ENCODE measurements at regions not wholly inside any gene's neighbourhood (a gene's known extent, or its start where the extent isn't known, plus 50 kb on each side); places are given as distances from the start of the nearest gene placed in this dataset.
"Not testable (repeated sequence)": the region's sequence is repeated elsewhere in the genome, so short reads cannot be mapped to it uniquely, and the experiment has no call there.

DNA sequence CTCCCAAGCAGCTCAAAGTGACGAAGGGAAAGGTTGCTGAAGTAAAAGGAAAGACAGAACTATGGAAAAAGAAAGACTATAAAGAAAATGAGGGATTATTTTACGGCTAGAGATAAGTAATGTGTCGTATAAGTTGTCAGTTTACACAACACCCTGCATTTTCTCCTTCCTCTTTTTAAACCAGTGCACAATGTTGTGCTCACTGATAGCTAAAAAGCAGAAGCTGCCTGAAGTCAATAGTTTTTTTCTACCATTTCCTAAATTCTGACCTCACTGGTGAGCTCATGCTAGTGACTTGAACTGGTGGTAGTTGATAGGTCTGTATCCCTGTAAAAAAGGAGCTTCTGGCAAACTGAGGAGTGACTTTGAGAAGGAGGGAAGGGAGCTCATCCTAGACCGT, 368.6 kb upstream of the GBE1 start:
- DNase-seq (ENCODE audit: low read depth), result no peak
- no peak overlapping the region for H3K4me3 ChIP-seq (ENCODE audit: control insufficient read depth, low read depth, low read length)
- TF ChIP-seq CTCF (conservative IDR thresholded peaks at IDR 0.05; ENCODE audit: control insufficient read depth, insufficient read depth, low read depth, low read length), result no peak

- no peak overlapping the region for H3K4me3 ChIP-seq (ENCODE audit: control insufficient read depth, low read depth, low read length)
- no peak for TF ChIP-seq CTCF (conservative IDR thresholded peaks at IDR 0.05; ENCODE audit: control insufficient read depth, insufficient read depth, low read depth, low read length)
- DNase-seq (ENCODE audit: low read depth), result no peak
Observed at GRCh38 chr3:82129221-82129801, 367.9 kb upstream of the GBE1 start.

DNA sequence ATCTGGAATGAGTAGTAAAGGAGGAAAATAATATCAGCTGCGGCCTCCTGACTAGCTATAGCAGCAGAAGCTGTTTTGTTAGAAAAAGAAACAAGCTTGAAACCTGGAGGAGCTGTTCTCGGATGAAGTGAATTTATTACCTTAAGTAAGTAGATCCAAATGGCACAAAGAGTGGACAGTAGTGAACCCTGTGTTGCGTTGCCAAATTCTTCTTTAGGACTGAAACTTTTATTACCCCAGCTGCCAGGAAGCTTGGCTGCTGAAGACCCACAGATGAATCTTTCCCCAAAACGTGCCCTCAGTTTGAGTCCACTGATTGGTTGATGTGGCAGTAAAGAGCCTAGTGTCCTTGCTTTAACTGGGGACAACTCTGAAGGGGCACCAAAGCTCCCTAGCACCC, 366.8 kb upstream of the GBE1 start:
- DNase-seq (ENCODE audit: low read depth), result no peak
- H3K4me3 ChIP-seq (ENCODE audit: control insufficient read depth, low read depth, low read length), result no peak overlapping the region
- TF ChIP-seq CTCF (conservative IDR thresholded peaks at IDR 0.05; ENCODE audit: control insufficient read depth, insufficient read depth, low read depth, low read length), result no peak

DNA sequence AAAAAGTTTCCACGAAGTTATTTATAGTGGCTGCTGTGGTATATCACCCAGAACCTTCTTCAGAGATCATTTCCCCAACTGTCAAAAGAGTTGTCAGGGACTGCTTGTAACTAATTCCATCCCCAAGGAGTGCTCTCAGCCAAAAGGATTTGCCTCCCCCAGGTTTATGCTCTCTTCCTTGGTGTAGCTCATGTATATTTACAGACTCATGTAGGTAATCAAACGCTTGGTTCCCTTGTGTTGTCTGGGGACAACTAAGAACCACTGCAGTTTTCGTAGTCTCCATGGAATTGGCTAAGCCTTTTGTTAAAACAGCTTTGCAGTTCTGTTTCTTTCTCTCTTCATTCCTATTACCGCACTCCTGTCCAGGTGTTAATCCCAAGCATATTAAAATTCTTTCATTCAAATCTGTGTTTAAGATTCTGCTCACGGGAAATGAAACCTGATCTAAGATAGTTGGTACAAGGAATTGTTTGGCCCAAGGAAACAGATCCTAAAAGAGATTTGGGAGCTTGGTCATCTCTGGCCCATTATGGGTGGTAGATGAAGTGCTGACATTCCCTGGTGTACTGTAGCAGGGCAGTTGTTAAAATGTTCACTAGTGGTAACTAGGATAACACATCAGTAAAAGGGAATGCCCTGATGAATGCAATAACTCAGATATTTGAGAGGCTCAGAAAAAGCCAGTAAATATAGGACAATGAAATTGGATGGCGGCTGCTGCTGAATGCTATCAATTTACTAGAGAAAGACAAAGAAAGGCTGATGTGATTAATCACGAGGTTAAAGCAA, 361.3 kb upstream of the GBE1 start:
- TF ChIP-seq CTCF (conservative IDR thresholded peaks at IDR 0.05; ENCODE audit: control insufficient read depth, insufficient read depth, low read depth, low read length), result no peak
- no peak for DNase-seq (ENCODE audit: low read depth)
- H3K4me3 ChIP-seq (ENCODE audit: control insufficient read depth, low read depth, low read length), result no peak overlapping the region

DNA sequence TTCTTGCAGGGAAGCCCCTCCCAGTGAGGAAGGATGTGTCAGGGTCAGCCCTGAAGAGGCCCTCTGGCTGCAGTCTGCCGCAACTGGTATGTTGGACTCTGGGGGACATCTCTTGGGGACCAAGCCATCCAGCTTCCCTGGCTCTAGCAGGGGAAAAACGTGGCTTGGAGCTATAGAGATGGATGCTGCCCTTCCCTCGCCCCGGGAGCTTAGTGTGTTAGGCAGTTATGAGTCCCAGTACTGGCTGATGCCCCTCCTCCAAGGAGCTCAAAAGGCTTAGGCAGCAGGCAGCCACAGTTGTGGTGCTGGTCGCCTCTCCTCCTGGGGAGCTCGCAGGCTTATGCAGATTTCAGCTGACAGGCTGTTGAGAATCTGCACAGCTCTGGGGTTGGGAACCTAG, 353.1 kb upstream of the GBE1 start:
- DNase-seq (ENCODE audit: low read depth), result no peak
- no peak overlapping the region for H3K4me3 ChIP-seq (ENCODE audit: control insufficient read depth, low read depth, low read length)
- no peak for TF ChIP-seq CTCF (conservative IDR thresholded peaks at IDR 0.05; ENCODE audit: control insufficient read depth, insufficient read depth, low read depth, low read length)

GRCh38 chr3:82110721-82111120, 349.3 kb upstream of the GBE1 start:
- not testable (repeated sequence) for DNase-seq (ENCODE audit: low read depth); H3K4me3 ChIP-seq (ENCODE audit: control insufficient read depth, low read depth, low read length)

- no peak for TF ChIP-seq CTCF (conservative IDR thresholded peaks at IDR 0.05; ENCODE audit: control insufficient read depth, insufficient read depth, low read depth, low read length)
- no peak for DNase-seq (ENCODE audit: low read depth)
- no peak overlapping the region for H3K4me3 ChIP-seq (ENCODE audit: control insufficient read depth, low read depth, low read length)
Observed at GRCh38 chr3:82103241-82103640, 341.8 kb upstream of the GBE1 start.

Data from fibroblast of mammary gland (primary cell).